IMR-90 (cell line): ENCODE measurements at regions not wholly inside any gene's neighbourhood (a gene's known extent, or its start where the extent isn't known, plus 50 kb on each side); places are given as distances from the start of the nearest gene placed in this dataset.

Source experiments
- ATAC-seq: fragments of 200-7000 bp; cut with Tn5 transposase; 2 replicates; pipeline ENCODE4 v1.9.1; 2020; ENCODE audit warnings: low read depth, mild to moderate bottlenecking, moderate library complexity
- BruUV-seq: library from RNA; stranded (reverse); fragments of 400-500 nt; replicated peaks from 2 replicates; lab custom pipeline; 2021; lab: Mats Ljungman, UMichigan
- CTCF ChIA-PET: fragments of 300-600 bp; formaldehyde crosslinking; extraction: SDS; loops from one replicate; lab custom pipeline; 2021; ENCODE audit warnings: antibody characterized with exemption; lab: Yijun Ruan, JAX
- POLR2A ChIA-PET: fragments of 300-600 bp; sonication (Branson Sonifier 250); formaldehyde crosslinking; loops from one replicate; lab custom pipeline; 2022; ENCODE audit warnings: antibody characterized with exemption; ENCODE audit not compliant: unreplicated experiment; lab: Charles Lee
- DNase-seq: peaks from one replicate; pipeline ENCODE4 v3.0.0; 2013
- H2AFZ ChIP-seq: replicated peaks from 2 replicates; pipeline ENCODE3; 2013; ENCODE audit warnings: low read length, mild to moderate bottlenecking; ENCODE audit not compliant: poor library complexity
- H2AK5ac ChIP-seq: 2 replicates; pipeline ENCODE4 v1.6.1; 2013; ENCODE audit warnings: low read depth, low read length, inconsistent platforms
- H2AK9ac ChIP-seq: replicated peaks from 2 replicates; pipeline ENCODE3; 2013; ENCODE audit warnings: mild to moderate bottlenecking, low read depth, low read length, moderate library complexity; ENCODE audit not compliant: poor library complexity
- H2BK120ac ChIP-seq: 2 replicates; pipeline ENCODE4 v1.6.1; 2013; ENCODE audit warnings: low read depth, low read length, inconsistent platforms
- H2BK15ac ChIP-seq: 3 replicates; pipeline ENCODE4 v1.6.1; 2013; ENCODE audit warnings: low read depth, low read length, inconsistent platforms
- H2BK20ac ChIP-seq: 2 replicates; pipeline ENCODE4 v1.6.1; 2013; ENCODE audit warnings: low read depth, mild to moderate bottlenecking, inconsistent platforms, low read length, moderate library complexity
- H2BK5ac ChIP-seq: 2 replicates; pipeline ENCODE4 v1.6.1; 2013; ENCODE audit warnings: mild to moderate bottlenecking, low read depth, low read length, inconsistent platforms; ENCODE audit not compliant: poor library complexity, severe bottlenecking
- H3K14ac ChIP-seq: replicated peaks from 2 replicates; pipeline ENCODE4 v1.6.1; 2013; ENCODE audit warnings: low read depth, low read length, inconsistent platforms
- H3K18ac ChIP-seq: 2 replicates; pipeline ENCODE4 v1.6.1; 2013; ENCODE audit warnings: low read depth, low read length, control low read depth
- H3K23ac ChIP-seq: 2 replicates; pipeline ENCODE4 v1.6.1; 2013; ENCODE audit warnings: low read depth, low read length, inconsistent platforms
- H3K27ac ChIP-seq: 2 replicates; pipeline ENCODE4 v1.5.1; 2013; ENCODE audit warnings: mild to moderate bottlenecking, control low read depth, low read length; ENCODE audit not compliant: insufficient read depth
- H3K27me3 ChIP-seq: 2 replicates; pipeline ENCODE4 v1.6.1; 2013; ENCODE audit warnings: low read length; ENCODE audit not compliant: control insufficient read depth, insufficient read depth
- H3K36me3 ChIP-seq: 2 replicates; pipeline ENCODE4 v1.6.1; 2013; ENCODE audit warnings: low read length, mixed read lengths; ENCODE audit not compliant: control insufficient read depth, insufficient read depth
- H3K4ac ChIP-seq: 2 replicates; pipeline ENCODE4 v1.6.1; 2013; ENCODE audit warnings: low read depth, low read length, inconsistent platforms
- H3K4me1 ChIP-seq: 2 replicates; pipeline ENCODE4 v1.6.1; 2013; ENCODE audit warnings: low read length, mixed read lengths; ENCODE audit not compliant: control insufficient read depth, insufficient read depth
- H3K4me2 ChIP-seq: 2 replicates; pipeline ENCODE4 v1.6.1; 2013; ENCODE audit warnings: low read depth, mild to moderate bottlenecking, control low read depth, low read length, moderate library complexity
- H3K4me3 ChIP-seq: 2 replicates; pipeline ENCODE4 v1.5.1; 2013; ENCODE audit warnings: low read depth, mild to moderate bottlenecking, control low read depth, low read length, moderate library complexity; ENCODE audit not compliant: insufficient read depth
- H3K56ac ChIP-seq: 2 replicates; pipeline ENCODE4 v1.6.1; 2013; ENCODE audit warnings: low read length, inconsistent platforms; ENCODE audit not compliant: insufficient read depth; ENCODE audit errors: extremely low read depth
- H3K79me1 ChIP-seq, 2 experiments: 2 replicates each; pipeline ENCODE4 v1.6.1; 2013; ENCODE audit warnings: low read length in 2 of 2, inconsistent platforms in 1 of 2, low read depth in 1 of 2
- H3K9ac ChIP-seq: 2 replicates; pipeline ENCODE4 v1.6.1; 2013; ENCODE audit warnings: low read depth, low read length, control low read depth
- H3K9me1 ChIP-seq: 2 replicates; pipeline ENCODE4 v1.6.1; 2013; ENCODE audit warnings: low read length, inconsistent platforms; ENCODE audit not compliant: insufficient read depth
- H3K9me3 ChIP-seq: 2 replicates; pipeline ENCODE4 v1.6.1; 2013; ENCODE audit warnings: low read length; ENCODE audit not compliant: control insufficient read depth, insufficient read depth
- H4K20me1 ChIP-seq: 2 replicates; pipeline ENCODE4 v1.6.1; 2013; ENCODE audit warnings: low read length, inconsistent platforms; ENCODE audit not compliant: insufficient read depth
- H4K5ac ChIP-seq: 2 replicates; pipeline ENCODE4 v1.6.1; 2013; ENCODE audit warnings: mild to moderate bottlenecking, low read depth, low read length, control low read depth
- H4K8ac ChIP-seq, 2 experiments: 2 replicates each; pipeline ENCODE4 v1.6.1; 2013; ENCODE audit warnings: low read depth in 2 of 2, low read length in 2 of 2, control low read depth in 1 of 2, inconsistent platforms in 1 of 2
- H4K91ac ChIP-seq: 2 replicates; pipeline ENCODE4 v1.6.1; 2013; ENCODE audit warnings: low read depth, low read length, inconsistent platforms; ENCODE audit not compliant: insufficient read depth
- BHLHE40 ChIP-seq: fragments of 150-350 bp; IDR thresholded peaks from 2 replicates; pipeline ENCODE4 v1.6.1; 2016; ENCODE audit warnings: mild to moderate bottlenecking, low read depth, low read length
- CHD1 ChIP-seq: IDR thresholded peaks from 2 replicates; pipeline ENCODE4 v1.6.1; 2012; ENCODE audit warnings: low read depth, low read length, improper control_type of control experiment
- FOS ChIP-seq: fragments of 150-350 bp; IDR thresholded peaks from 2 replicates; pipeline ENCODE4 v1.6.1; 2016; ENCODE audit warnings: low read depth, low read length
- WGBS, 2 experiments: methylation state at CpG; one replicate each; pipeline versions ENCODE4 v1.1.5 to v1.1.7; 2013; ENCODE audit warnings: missing lambda C conversion rate in 2 of 2; ENCODE audit not compliant: insufficient read length in 1 of 2; ENCODE audit errors: extremely low coverage in 2 of 2; 5-methylcytosine and 5-hydroxymethylcytosine counted together
- dilution Hi-C: fragments of 300-500 bp; cut with HindIII; formaldehyde crosslinking; loops from one replicate; pipeline ENCODE4 v1.14.3; 2018; ENCODE audit warnings: low sequenced_read_pairs; ENCODE audit not compliant: unreplicated experiment
- in situ Hi-C: fragments of 300-500 bp; cut with MboI; formaldehyde crosslinking; loops from 3 replicates; pipeline ENCODE4 v1.14.3; 2019; ENCODE audit warnings: low sequenced_read_pairs, inconsistent platforms, mixed read lengths
- intact Hi-C: fragments of 100-400 bp; cut with micrococcal nuclease; formaldehyde crosslinking; loops from 2 replicates; pipeline ENCODE4 v1.10.0; 2022
- TF ChIP-seq, protein P1 (sequence below): fragments of 150-350 bp; IDR thresholded peaks from 2 replicates; pipeline ENCODE4 v1.6.1; 2016; ENCODE audit warnings: low read depth, mild to moderate bottlenecking, low read length, moderate library complexity, borderline replicate concordance
- TF ChIP-seq, protein P2 (sequence below): conservative IDR thresholded peaks from 2 replicates; pipeline ENCODE4 v1.5.1; 2012; ENCODE audit warnings: mild to moderate bottlenecking, low read depth, low read length, improper control_type of control experiment

DNA sequence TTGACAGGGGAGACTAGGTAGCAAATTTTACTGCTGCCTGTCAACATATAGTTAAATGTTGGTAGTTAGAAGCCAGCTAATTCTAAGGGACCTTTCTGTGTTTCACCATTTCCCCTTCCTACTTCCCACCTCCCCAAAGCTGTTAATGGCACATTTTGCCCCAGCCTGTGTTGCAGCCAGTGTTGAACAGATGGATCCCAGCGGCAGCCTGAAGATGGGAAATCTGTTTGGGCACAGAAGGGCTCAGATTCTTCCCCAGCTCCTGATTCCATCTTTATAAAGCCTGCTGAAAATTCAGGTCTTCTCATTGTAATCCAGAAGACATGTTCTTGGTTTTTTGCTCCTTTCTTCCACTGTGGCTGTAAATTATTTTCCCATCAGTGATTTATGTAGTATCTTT lies 89.0 kb downstream of the SPRY1 start:
- Histone ChIP-seq H2BK120ac (no peak overlapping the region), H3K9me1 (peaks cover 3% of the 10 kb centered on the region), H3K4me2 (no peak overlapping the region), H3K27me3 (no peaks in the 10 kb centered on the region), H3K9ac (no peak overlapping the region), H2AFZ (no peak overlapping the region), H3K79me1 (no peaks in the 10 kb centered on the region), H4K8ac (no peak overlapping the region), H4K5ac (no peak overlapping the region), H3K4me1 (peaks cover 8% of the 10 kb centered on the region), H3K56ac (no peak overlapping the region), H3K18ac (no peak overlapping the region), H3K4ac (no peak overlapping the region), H3K36me3 (no peaks in the 10 kb centered on the region), H2AK5ac (no peak overlapping the region), H3K27ac (no peak overlapping the region), H2BK15ac (no peak overlapping the region), H2BK20ac (no peak overlapping the region; the same call in 1 of the 2 replicates), H3K23ac (no peak overlapping the region), H3K4me3 (no peak overlapping the region), H3K14ac (no peak overlapping the region), H2BK5ac (no peak overlapping the region), H3K9me3 (no peaks in the 10 kb centered on the region), H4K20me1 (no peaks in the 10 kb centered on the region), H2AK9ac (no peak overlapping the region), H4K91ac (no peak overlapping the region)
- WGBS, 2 experiments = no CpG with 5 or more reads among the region's 1 CpG
- ATAC-seq (no peak), DNase-seq (no peak)
- in situ Hi-C loops = no loop called here
- ChIA-PET CTCF (no interaction called here), POLR2A (no interaction called here)
- dilution Hi-C loops = no loop called here
- TF ChIP-seq, protein P1, sequence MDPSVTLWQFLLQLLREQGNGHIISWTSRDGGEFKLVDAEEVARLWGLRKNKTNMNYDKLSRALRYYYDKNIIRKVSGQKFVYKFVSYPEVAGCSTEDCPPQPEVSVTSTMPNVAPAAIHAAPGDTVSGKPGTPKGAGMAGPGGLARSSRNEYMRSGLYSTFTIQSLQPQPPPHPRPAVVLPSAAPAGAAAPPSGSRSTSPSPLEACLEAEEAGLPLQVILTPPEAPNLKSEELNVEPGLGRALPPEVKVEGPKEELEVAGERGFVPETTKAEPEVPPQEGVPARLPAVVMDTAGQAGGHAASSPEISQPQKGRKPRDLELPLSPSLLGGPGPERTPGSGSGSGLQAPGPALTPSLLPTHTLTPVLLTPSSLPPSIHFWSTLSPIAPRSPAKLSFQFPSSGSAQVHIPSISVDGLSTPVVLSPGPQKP = no peak
- TF ChIP-seq BHLHE40 (no peak), CHD1 (no peak), FOS (no peak)
- TF ChIP-seq, protein P2, sequence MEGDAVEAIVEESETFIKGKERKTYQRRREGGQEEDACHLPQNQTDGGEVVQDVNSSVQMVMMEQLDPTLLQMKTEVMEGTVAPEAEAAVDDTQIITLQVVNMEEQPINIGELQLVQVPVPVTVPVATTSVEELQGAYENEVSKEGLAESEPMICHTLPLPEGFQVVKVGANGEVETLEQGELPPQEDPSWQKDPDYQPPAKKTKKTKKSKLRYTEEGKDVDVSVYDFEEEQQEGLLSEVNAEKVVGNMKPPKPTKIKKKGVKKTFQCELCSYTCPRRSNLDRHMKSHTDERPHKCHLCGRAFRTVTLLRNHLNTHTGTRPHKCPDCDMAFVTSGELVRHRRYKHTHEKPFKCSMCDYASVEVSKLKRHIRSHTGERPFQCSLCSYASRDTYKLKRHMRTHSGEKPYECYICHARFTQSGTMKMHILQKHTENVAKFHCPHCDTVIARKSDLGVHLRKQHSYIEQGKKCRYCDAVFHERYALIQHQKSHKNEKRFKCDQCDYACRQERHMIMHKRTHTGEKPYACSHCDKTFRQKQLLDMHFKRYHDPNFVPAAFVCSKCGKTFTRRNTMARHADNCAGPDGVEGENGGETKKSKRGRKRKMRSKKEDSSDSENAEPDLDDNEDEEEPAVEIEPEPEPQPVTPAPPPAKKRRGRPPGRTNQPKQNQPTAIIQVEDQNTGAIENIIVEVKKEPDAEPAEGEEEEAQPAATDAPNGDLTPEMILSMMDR = no peak
- no TSS peak for BruUV-seq
- intact Hi-C loops = no loop called here
